ENCODE measurements at regions not wholly inside any gene's neighbourhood (a gene's known extent, or its start where the extent isn't known, plus 50 kb on each side); places are given as distances from the start of the nearest gene placed in this dataset.
"Not testable (repeated sequence)": the region's sequence is repeated elsewhere in the genome, so short reads cannot be mapped to it uniquely, and the experiment has no call there.

GRCh38 chr7:120054376-120055100 lies 218.4 kb upstream of the KCND2 start:
- no peak for DNase-seq

DNA sequence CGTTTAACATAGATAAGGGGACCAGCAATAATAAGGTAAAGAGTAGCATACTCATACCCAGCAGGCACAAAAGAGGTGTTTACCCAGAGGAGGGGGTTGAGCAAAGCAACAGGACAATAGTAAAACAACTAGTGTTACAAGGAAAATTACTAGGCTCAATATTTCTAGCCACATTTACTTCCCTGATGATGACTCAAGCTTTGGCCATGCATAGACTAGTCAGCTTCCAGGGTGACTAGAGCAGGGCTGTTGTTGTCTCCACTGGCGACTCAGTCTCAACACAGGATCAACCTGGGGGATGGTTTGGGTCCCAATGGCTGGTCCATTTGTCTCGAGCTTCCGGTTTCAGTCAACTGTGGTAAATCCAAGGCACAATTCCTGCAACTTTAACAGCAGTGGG lies 217.7 kb upstream of the KCND2 start:
- no peak for DNase-seq

DNA sequence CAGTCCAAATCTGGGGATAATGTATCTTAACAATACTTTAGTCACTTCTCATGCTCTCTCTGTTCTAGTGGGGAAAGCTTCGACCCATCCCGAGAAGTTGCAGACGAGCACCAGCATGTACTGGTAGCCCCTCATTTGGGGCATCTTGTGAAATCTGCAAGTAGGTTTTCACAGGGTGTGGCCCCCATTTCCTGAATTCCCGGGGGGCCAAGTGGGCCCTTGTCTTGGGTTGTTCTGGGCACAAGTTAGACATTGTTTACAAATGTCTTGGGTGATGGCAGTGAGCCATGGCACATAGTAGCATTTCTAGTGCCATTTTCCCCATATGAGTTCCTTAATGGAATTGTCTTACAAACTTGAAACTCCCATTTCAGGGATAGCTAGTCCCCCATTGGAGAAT lies 216.7 kb upstream of the KCND2 start:
- DNase-seq: no peak

GRCh38 chr7:120059641-120060040 lies 213.3 kb upstream of the KCND2 start:
- no peak for DNase-seq

DNA sequence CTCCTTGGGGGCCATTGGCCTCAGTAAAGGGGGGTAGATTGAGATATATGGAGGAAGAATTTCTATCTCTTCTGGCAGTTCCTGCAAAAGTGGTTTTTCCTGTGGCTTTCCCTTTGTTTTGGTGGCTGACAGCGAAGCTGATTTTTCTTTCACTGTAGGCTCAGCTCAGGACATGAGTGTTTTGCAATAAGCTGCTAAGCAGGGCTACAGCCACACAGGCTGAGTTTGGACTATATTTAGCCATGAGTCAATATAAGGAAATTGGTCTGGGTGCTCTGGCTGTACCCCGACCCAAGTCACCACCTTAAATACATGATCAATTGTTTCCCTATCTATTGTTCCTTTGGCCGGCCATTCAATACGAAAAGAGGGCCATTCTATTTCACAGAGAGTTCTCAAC lies 212.7 kb upstream of the KCND2 start:
- no peak for DNase-seq

GRCh38 chr7:120060875-120061274 lies 212.1 kb upstream of the KCND2 start:
- DNase-seq: no peak

DNA sequence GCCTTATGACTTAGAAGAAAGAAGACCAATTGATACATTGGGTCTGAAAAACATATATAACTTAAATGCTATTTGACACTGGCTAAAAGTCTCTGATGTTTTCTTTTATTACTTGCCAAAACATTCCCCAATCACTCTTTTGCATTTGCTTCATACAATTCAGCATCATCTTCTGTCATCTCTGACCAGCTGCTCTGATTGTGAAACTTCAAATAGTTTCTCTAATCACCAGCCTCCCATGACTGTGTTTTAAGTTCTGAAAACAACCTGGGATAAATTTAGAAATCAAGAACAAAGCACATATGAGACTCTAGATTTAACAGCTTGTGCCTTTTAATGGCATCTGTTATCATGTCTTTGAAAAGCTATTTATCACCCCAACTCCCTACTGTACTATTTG lies 208.4 kb upstream of the KCND2 start:
- no peak for DNase-seq

GRCh38 chr7:120066898-120067297 lies 206.1 kb upstream of the KCND2 start:
- not testable (repeated sequence) for DNase-seq

GRCh38 chr7:120070201-120070600 lies 202.8 kb upstream of the KCND2 start:
- DNase-seq: no peak

DNA sequence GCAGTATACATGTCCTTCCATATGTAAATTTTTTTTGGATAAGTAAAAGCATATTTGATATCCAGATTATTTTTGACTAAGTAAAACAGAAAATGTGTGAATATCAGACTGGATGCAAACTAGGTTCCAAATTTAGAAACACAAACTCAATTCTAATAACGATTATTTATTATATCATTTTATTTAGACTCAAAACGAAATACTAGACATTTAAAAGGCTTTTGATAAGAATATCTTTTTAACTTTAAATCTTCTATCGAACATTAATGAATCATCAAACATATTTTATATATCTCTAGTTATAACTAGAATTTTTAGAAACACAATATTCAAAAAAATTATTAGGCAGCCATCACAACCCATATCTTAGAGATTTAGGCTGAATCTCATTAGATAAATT lies 195.2 kb upstream of the KCND2 start:
- no peak for DNase-seq

- DNase-seq: no peak
Measured at GRCh38 chr7:120079022-120079421, 194.0 kb upstream of the KCND2 start.

DNA sequence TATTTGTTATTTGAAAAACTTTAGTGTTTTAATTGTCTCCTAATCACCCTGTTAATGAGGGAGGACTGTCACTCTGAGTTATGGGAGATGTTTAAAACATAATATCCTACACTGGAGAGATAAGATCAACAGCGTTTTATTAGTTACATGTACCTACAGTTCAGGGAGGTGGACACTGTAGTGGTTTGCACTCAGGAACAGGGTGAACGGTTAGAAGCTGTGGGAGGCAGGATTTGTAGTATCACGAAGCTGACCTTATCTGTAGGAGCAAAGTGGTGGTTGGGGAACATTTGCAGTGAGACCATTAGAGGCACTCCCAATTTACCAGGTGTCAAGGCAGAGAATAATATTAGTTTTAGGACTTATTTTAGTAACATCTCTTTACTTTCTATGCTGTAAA lies 193.3 kb upstream of the KCND2 start:
- DNase-seq: no peak

DNA sequence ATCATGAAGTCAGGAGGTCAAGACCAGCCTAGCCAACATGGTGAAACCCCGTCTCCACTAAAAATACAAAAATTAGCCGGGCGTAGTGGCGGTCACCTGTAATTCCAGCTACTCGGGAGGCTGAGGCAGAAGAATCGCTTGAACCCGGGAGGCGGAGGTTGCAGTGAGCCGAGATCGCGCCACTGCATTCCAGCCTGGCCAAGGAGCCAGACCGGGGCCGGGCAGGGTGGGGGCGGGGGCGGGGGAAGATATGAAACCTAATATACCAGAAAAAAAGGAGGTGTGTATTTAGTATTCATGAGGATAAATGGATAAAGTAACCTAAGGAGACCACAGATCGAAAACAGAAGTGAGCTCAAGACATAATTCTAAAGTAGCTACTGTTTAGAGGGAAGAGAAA lies 186.5 kb upstream of the KCND2 start:
- not testable (repeated sequence) for DNase-seq

DNA sequence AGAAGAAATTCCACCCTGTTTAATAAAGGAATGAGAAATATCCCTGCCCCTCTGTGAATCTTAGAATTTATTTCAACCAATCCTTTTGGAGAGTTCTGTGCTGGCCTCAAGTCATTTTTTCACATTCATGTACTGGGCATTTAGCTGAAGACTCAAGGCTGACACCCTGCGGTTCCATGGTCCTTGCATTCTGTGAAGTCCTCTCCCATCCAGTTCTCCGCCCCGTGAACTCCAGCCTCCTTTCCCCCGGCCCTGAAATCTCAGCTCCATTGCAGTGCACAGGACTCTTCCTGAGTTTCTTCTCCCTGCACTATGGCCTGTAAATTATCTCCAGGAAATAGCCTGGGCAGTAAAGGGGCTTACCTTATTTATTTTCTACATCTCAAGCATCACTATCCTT lies 183.0 kb upstream of the KCND2 start:
- no peak for DNase-seq

DNA sequence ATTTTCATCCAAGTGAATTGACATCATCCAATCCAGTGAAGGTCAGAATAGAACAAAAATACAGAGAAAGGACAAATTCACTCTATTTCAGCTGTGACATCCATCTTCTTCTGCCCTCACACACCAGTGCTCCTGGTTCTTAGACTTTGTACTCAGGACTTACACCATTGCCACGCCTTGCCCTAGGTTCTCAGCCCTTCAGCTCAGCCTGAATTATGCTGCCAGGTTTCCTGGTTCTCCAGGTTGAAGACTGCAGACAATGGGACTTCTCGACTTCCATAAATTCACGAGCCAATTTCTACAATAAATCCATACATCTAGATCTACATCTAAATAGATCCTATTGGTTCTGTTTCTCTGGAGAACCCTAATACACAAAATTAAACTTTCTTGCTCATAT lies 181.2 kb upstream of the KCND2 start:
- DNase-seq: no peak

GRCh38 chr7:120097020-120097419 lies 176.0 kb upstream of the KCND2 start:
- no peak for DNase-seq

DNA sequence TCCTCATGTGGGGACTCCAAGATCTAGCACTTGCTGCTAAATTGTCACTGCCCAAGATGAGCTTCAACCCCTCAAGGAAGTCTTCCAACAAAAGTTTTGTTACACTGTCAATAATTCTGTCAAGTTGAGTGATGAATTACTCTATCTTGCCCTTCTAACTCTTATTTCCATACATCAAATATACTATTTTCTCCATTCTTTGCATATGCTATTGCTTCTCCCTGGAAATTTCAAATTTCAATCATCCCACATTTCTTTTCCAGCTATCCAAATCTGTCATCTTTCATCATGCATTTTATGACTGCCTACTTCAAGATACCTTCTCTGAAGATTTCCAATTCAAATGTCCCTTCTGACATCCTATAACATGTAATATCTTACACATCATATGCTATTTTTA lies 175.2 kb upstream of the KCND2 start:
- DNase-seq: no peak

DNA sequence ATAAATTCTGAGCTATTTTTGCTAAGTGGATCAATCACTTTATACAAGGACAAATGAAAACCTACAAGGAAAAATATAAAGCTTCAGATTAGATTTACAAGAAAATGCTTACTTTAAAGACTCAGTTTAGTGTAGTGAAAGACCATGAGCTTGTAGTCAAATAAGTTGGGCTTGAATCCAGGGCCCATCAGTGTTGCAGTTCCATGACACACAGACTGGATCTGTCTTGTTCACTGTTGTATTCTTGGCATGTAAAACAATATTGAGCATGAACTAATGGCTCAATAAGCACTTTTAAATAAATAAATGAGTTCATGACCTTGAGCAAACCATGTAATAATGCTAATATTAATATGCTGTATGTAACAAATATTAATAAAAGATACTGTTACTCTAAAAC lies 164.6 kb upstream of the KCND2 start:
- DNase-seq: no peak

- no peak for DNase-seq
Measured at GRCh38 chr7:120110169-120110568, 162.8 kb upstream of the KCND2 start.

- no peak for DNase-seq
Measured at GRCh38 chr7:120114626-120115025, 158.3 kb upstream of the KCND2 start.

DNA sequence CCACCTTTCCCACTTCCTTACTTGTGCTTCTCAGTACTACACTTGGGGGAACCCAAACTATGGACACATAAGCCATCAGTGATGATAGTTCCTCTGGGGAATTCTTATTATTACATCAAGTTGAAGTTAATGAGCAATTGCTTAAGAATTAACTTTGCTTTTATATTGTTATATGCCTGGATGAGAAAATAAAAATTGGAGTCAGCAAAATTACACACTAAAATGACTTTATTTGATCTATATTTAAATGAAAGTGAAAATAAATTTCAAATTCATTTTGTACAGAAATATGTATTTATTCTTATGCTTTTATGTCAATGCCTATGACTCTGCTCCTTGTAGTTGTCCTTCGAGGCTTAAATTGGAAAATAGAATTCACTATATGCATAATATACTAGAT lies 149.4 kb upstream of the KCND2 start:
- DNase-seq: no peak

DNA sequence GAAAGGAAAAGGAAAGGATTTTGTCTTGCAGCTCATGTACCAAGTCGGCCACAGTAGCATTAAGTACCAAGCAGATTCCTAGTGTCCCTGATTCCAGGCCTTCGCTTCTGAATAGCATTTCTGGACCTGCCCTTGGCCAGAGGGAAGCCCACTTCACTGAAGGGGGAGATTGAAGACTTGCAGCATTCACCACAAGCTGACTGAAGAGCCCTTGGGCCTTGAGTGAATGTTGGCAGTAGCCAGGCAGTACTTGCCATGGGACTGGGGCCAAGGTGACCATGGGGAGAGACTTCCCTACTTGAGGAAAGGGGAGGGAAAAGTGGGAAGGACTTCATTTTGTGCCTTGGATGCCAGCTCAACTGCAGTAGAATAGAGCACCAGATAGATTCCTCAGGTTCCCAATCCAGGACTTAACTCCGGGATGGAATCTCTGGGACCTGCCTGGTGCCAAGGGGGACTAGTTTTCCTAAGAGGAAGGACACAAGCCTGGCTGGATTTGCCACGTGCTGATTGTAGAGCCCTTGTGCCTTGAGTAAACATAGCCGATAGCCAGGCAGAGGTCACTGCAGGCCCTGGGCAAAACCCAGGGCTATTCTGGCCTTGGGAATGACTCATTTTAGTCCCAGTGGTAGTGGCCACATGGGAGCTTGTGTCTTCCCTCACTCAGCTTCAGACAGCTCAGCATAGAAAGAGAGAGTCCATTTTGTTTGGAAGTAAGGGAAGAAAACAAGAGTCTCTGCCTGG lies 141.7 kb upstream of the KCND2 start:
- no peak for DNase-seq

DNA sequence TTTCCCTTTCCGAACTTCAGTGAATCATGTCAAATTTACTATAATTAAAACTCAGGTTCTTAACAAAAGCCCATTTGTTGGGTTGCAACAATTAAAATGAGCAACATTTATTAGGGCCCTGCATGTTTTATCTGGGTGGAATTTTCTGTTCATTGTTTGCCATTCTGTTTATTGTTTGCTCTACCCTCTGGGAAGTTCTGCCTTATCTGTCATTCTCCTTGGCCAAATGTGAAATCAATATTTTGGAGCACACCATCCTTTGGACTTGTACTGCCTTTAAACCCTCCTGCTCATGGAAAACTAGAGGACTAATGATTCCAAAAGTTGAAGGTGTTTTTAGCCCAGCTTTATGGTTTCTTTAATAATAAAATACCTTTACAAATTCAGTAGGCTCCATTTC lies 134.5 kb upstream of the KCND2 start:
- no peak for DNase-seq

- DNase-seq: no peak
Measured at GRCh38 chr7:120156476-120156875, 116.5 kb upstream of the KCND2 start.

DNA sequence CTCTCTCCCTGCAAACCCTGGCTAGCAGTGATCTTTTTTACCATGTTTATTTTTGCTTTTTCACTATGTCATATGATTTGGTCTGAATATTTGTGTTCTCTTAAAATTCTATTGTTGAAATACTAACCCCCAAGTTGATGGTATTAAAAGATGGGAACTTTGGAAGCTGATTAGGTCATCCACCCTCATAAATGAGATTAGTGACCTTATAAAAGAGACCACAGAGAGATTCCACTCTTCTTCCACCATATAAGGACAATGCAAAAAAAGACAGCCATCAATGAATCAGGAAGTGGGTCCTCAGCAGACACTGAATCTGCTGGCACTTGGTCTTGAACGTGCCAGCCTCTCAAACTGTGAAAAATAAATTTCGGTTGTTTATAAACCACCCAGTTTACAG lies 112.8 kb upstream of the KCND2 start:
- DNase-seq: no peak
